SU-DHL-6 (cell line): ENCODE measurements at regions not wholly inside any gene's neighbourhood (a gene's known extent, or its start where the extent isn't known, plus 50 kb on each side); places are given as distances from the start of the nearest gene placed in this dataset.

Source experiments
- CTCF ChIP-seq: fragments of 200-600 bp; sonication (generic); IDR thresholded peaks from one replicate; pipeline ENCODE4 v1.5.1; 2017; ENCODE audit warnings: antibody characterized with exemption, mild to moderate bottlenecking, low read length, moderate library complexity; ENCODE audit not compliant: insufficient read depth, poor library complexity, severe bottlenecking
- EZH2phosphoT487 ChIP-seq: fragments of 200-600 bp; sonication (generic), shearing (Covaris generic); conservative IDR thresholded peaks from 2 replicates; pipeline ENCODE4 v1.6.1; 2018; ENCODE audit warnings: mild to moderate bottlenecking, antibody characterized with exemption, low read length, moderate library complexity, mixed read lengths

GRCh38 chrX:140933016-140933415 is 69.4 kb upstream of the SPANXB1 start:
- TF ChIP-seq CTCF (no peak), EZH2phosphoT487 (no peak)
